Right lobe of liver (tissue), 4 donors: ENCODE measurements at regions not wholly inside any gene's neighbourhood (a gene's known extent, or its start where the extent isn't known, plus 50 kb on each side); places are given as distances from the start of the nearest gene placed in this dataset.

Source experiments
- CTCF ChIP-seq, 4 donors: fragments of 200-600 bp in 3 of 4; fragments of 450-650 bp in 1 of 4; IDR thresholded peaks; one replicate each; pipeline versions ENCODE4 v1.5.1 to v1.8.0; 2016 to 2022; ENCODE audit warnings: antibody characterized with exemption in 4 of 4, mild to moderate bottlenecking in 2 of 4
- POLR2A ChIP-seq: fragments of 450-650 bp; IDR thresholded peaks from one replicate; pipeline ENCODE4 v1.6.1; 2017; ENCODE audit warnings: antibody characterized with exemption, mild to moderate bottlenecking
- donor health status: DM: no; HTN: no; CAD: no.
- donor health status: DM: no; HTN: no; CAD: no.
- donor health status: DM: no; HTN: yes; CAD: no.

GRCh38 chr17:77679589-77679988 is 278.9 kb upstream of the TNRC6C start:
- TF ChIP-seq CTCF (IDR thresholded peaks at IDR 0.05) (no peak), POLR2A (no peak)
